ENCODE measurements at regions not wholly inside any gene's neighbourhood (a gene's known extent, or its start where the extent isn't known, plus 50 kb on each side); places are given as distances from the start of the nearest gene placed in this dataset.

GRCh38 chr3:107929088-107929487 is 161.7 kb downstream of the CD47 start:
- TF ChIP-seq CTCF (IDR thresholded peaks at IDR 0.05; ENCODE audit: poor library complexity, severe bottlenecking) (no peak), EP300 (conservative IDR thresholded peaks at IDR 0.05; ENCODE audit: poor library complexity, severe bottlenecking) (no peak), POLR2AphosphoS5 (IDR thresholded peaks at IDR 0.05) (no peak), EZH2 (IDR thresholded peaks at IDR 0.05; ENCODE audit: borderline replicate concordance, insufficient read depth, low read length, poor library complexity, severe bottlenecking) (no peak), SMC3 (conservative IDR thresholded peaks at IDR 0.05; ENCODE audit: poor library complexity) (no peak), REST (IDR thresholded peaks at IDR 0.05; ENCODE audit: borderline replicate concordance) (no peak), RAD21 (conservative IDR thresholded peaks at IDR 0.05) (no peak), TAF1 (IDR thresholded peaks at IDR 0.05; ENCODE audit: low read depth) (no peak)
